ENCODE measurements at regions not wholly inside any gene's neighbourhood (a gene's known extent, or its start where the extent isn't known, plus 50 kb on each side); places are given as distances from the start of the nearest gene placed in this dataset.

- TF ChIP-seq CTCF (IDR thresholded peaks at IDR 0.05), result no peak
- TF ChIP-seq ZFX (IDR thresholded peaks at IDR 0.05; ENCODE audit: borderline replicate concordance), result no peak
These were observed 54.9 kb upstream of the NAMPT start for GRCh38 chr7:106339513-106340246.

All from 22Rv1 (cell line).